LNCAP (cell line): ENCODE measurements at regions not wholly inside any gene's neighbourhood (a gene's known extent, or its start where the extent isn't known, plus 50 kb on each side); places are given as distances from the start of the nearest gene placed in this dataset.

Source experiments
- CTCF ChIP-seq: fragments of 450-650 bp; IDR thresholded peaks from 2 replicates; pipeline ENCODE4 v1.5.1; 2017; ENCODE audit warnings: mild to moderate bottlenecking

- TF ChIP-seq CTCF, result no peak
Measured at GRCh38 chr4:157722146-157722545, 450.7 kb downstream of the GASK1B start.

- no peak for TF ChIP-seq CTCF
Measured at GRCh38 chr4:157713342-157713741, 459.5 kb downstream of the GASK1B start.

- no peak for TF ChIP-seq CTCF
Measured at GRCh38 chr4:157706155-157706554, 466.7 kb downstream of the GASK1B start.

GRCh38 chr4:157702831-157703230 is 470.0 kb downstream of the GASK1B start:
- no peak for TF ChIP-seq CTCF

GRCh38 chr4:157701695-157701994 is 471.2 kb downstream of the GASK1B start:
- TF ChIP-seq CTCF, result no peak

GRCh38 chr4:157700898-157701694 is 471.7 kb downstream of the GASK1B start:
- TF ChIP-seq CTCF, result no peak

GRCh38 chr4:157689476-157689875 is 468.9 kb downstream of the GRIA2 start:
- no peak for TF ChIP-seq CTCF

GRCh38 chr4:157687971-157688370 is 467.4 kb downstream of the GRIA2 start:
- TF ChIP-seq CTCF, result no peak
